ENCODE measurements at regions not wholly inside any gene's neighbourhood (a gene's known extent, or its start where the extent isn't known, plus 50 kb on each side); places are given as distances from the start of the nearest gene placed in this dataset.
"Not testable (repeated sequence)": the region's sequence is repeated elsewhere in the genome, so short reads cannot be mapped to it uniquely, and the experiment has no call there.

- H3K27me3 ChIP-seq; H3K9me3 ChIP-seq (ENCODE audit: low read depth); DNase-seq (ENCODE audit: low spot score); H3K36me3 ChIP-seq (replicated peaks; ENCODE audit: insufficient read depth, low read depth); H3K79me2 ChIP-seq; H4K20me1 ChIP-seq (ENCODE audit: insufficient read depth, poor library complexity, severe bottlenecking); H2AFZ ChIP-seq; H3K9me2 ChIP-seq (replicated peaks; ENCODE audit: insufficient read depth); H3K4me3 ChIP-seq; H3K27ac ChIP-seq: not testable (repeated sequence)
- peaks cover 11% of the 10 kb centered on the region for H3K4me1 ChIP-seq (ENCODE audit: insufficient read depth)
- 39% methylated on average over 3 of the region's 3 CpGs for WGBS (ENCODE audit: low lambda C conversion rate, missing lambda C conversion rate)
- peak overlapping the region; percentile 3 for H3K4me2 ChIP-seq
Measured at GRCh38 chr11:14573539-14574057, 53.4 kb upstream of the PSMA1 start.

- no peak overlapping the region for H3K4me2 ChIP-seq
- peaks cover 11% of the 10 kb centered on the region for H3K4me1 ChIP-seq (ENCODE audit: insufficient read depth)
- no peaks in the 10 kb centered on the region for H3K79me2 ChIP-seq
- WGBS (ENCODE audit: low lambda C conversion rate, missing lambda C conversion rate) = 100% methylated on average over 1 of the region's 1 CpG
- no peaks in the 10 kb centered on the region for H4K20me1 ChIP-seq (ENCODE audit: insufficient read depth, poor library complexity, severe bottlenecking)
- no peak for DNase-seq (ENCODE audit: low spot score)
- H3K36me3 ChIP-seq (replicated peaks; ENCODE audit: insufficient read depth, low read depth) = no peaks in the 10 kb centered on the region
- no peak overlapping the region for H2AFZ ChIP-seq
- H3K27ac ChIP-seq = no peak overlapping the region
- TF ChIP-seq EZH2 (IDR thresholded peaks at IDR 0.05; ENCODE audit: borderline replicate concordance) (no peak), CTCF (IDR thresholded peaks at IDR 0.05; ENCODE audit: poor library complexity) (no peak), EZH2phosphoT487 (IDR thresholded peaks at IDR 0.05; ENCODE audit: low read depth, severe bottlenecking, unreplicated experiment) (no peak)
- H3K9me2 ChIP-seq (replicated peaks; ENCODE audit: insufficient read depth) = no peaks in the 10 kb centered on the region
- no peaks in the 10 kb centered on the region for H3K27me3 ChIP-seq
- no peak overlapping the region for H3K4me3 ChIP-seq
- no peaks in the 10 kb centered on the region for H3K9me3 ChIP-seq (ENCODE audit: low read depth)
Measured at GRCh38 chr11:14577292-14577691, 57.1 kb upstream of the PSMA1 start.

GRCh38 chr11:14577835-14578529 is 57.8 kb upstream of the PSMA1 start:
- H2AFZ ChIP-seq = no peak overlapping the region
- no peaks in the 10 kb centered on the region for H3K27me3 ChIP-seq
- H3K27ac ChIP-seq = peak overlapping the region; percentile 70
- no peak overlapping the region for H3K4me2 ChIP-seq
- no peak for TF ChIP-seq CTCF (IDR thresholded peaks at IDR 0.05; ENCODE audit: poor library complexity)
- no peak for TF ChIP-seq EZH2phosphoT487 (IDR thresholded peaks at IDR 0.05; ENCODE audit: low read depth, severe bottlenecking, unreplicated experiment)
- no peaks in the 10 kb centered on the region for H3K79me2 ChIP-seq
- H4K20me1 ChIP-seq (ENCODE audit: insufficient read depth, poor library complexity, severe bottlenecking) = no peaks in the 10 kb centered on the region
- H3K36me3 ChIP-seq (replicated peaks; ENCODE audit: insufficient read depth, low read depth) = no peaks in the 10 kb centered on the region
- H3K9me2 ChIP-seq (replicated peaks; ENCODE audit: insufficient read depth) = no peaks in the 10 kb centered on the region
- WGBS (ENCODE audit: low lambda C conversion rate, missing lambda C conversion rate) = 92% methylated on average over 4 of the region's 4 CpGs
- no peak overlapping the region for H3K4me3 ChIP-seq
- H3K9me3 ChIP-seq (ENCODE audit: low read depth) = no peaks in the 10 kb centered on the region
- H3K4me1 ChIP-seq (ENCODE audit: insufficient read depth) = peaks cover 14% of the 10 kb centered on the region
- DNase-seq (ENCODE audit: low spot score) = no peak

GRCh38 chr11:14578541-14578956 is 58.4 kb upstream of the PSMA1 start:
- no peaks in the 10 kb centered on the region for H3K36me3 ChIP-seq (replicated peaks; ENCODE audit: insufficient read depth, low read depth)
- no peak overlapping the region for H3K4me3 ChIP-seq
- H3K79me2 ChIP-seq = no peaks in the 10 kb centered on the region
- no peaks in the 10 kb centered on the region for H3K9me3 ChIP-seq (ENCODE audit: low read depth)
- DNase-seq (ENCODE audit: low spot score) = peak; percentile 64
- H3K27ac ChIP-seq = peak overlapping the region; percentile 70
- H2AFZ ChIP-seq = peak overlapping the region; percentile 10
- no peaks in the 10 kb centered on the region for H4K20me1 ChIP-seq (ENCODE audit: insufficient read depth, poor library complexity, severe bottlenecking)
- 50% methylated on average over 3 of the region's 3 CpGs for WGBS (ENCODE audit: low lambda C conversion rate, missing lambda C conversion rate)
- no peaks in the 10 kb centered on the region for H3K9me2 ChIP-seq (replicated peaks; ENCODE audit: insufficient read depth)
- TF ChIP-seq EZH2phosphoT487 (IDR thresholded peaks at IDR 0.05; ENCODE audit: low read depth, severe bottlenecking, unreplicated experiment) (no peak), EZH2 (IDR thresholded peaks at IDR 0.05; ENCODE audit: borderline replicate concordance) (no peak), CTCF (IDR thresholded peaks at IDR 0.05; ENCODE audit: poor library complexity) (no peak)
- H3K4me1 ChIP-seq (ENCODE audit: insufficient read depth) = peaks cover 12% of the 10 kb centered on the region
- no peak overlapping the region for H3K4me2 ChIP-seq
- H3K27me3 ChIP-seq = no peaks in the 10 kb centered on the region
